SK-N-DZ (cell line): ENCODE measurements at regions not wholly inside any gene's neighbourhood (a gene's known extent, or its start where the extent isn't known, plus 50 kb on each side); places are given as distances from the start of the nearest gene placed in this dataset.
"Not testable (repeated sequence)": the region's sequence is repeated elsewhere in the genome, so short reads cannot be mapped to it uniquely, and the experiment has no call there.

Experiments used
- DNase-seq: peaks from one replicate; pipeline ENCODE4 v3.0.0-alpha.2; 2015; ENCODE audit warnings: low spot score

- no peak for DNase-seq
Observed at GRCh38 chr2:175687465-175687864, 314.6 kb downstream of the LNPK start.

GRCh38 chr2:175686002-175686401 lies 316.1 kb downstream of the LNPK start:
- no peak for DNase-seq

- DNase-seq, result no peak
Observed at GRCh38 chr2:175684466-175684865, 317.6 kb downstream of the LNPK start.

- no peak for DNase-seq
Observed at GRCh38 chr2:175679728-175680127, 322.3 kb downstream of the LNPK start.

GRCh38 chr2:175679231-175679630 lies 322.8 kb downstream of the LNPK start:
- DNase-seq, result no peak

GRCh38 chr2:175677880-175678279 lies 324.2 kb downstream of the LNPK start:
- no peak for DNase-seq

GRCh38 chr2:175676813-175677212 lies 325.3 kb downstream of the LNPK start:
- DNase-seq, result no peak

- DNase-seq, result not testable (repeated sequence)
Observed at GRCh38 chr2:175668804-175669203, 333.3 kb downstream of the LNPK start.

GRCh38 chr2:175662335-175662734 lies 339.7 kb downstream of the LNPK start:
- no peak for DNase-seq

GRCh38 chr2:175648577-175649063 lies 353.4 kb downstream of the LNPK start:
- DNase-seq, result no peak

GRCh38 chr2:175647058-175647457 lies 355.0 kb downstream of the LNPK start:
- DNase-seq, result no peak

- no peak for DNase-seq
Observed at GRCh38 chr2:175640655-175641054, 361.4 kb downstream of the LNPK start.

GRCh38 chr2:175633227-175633626 lies 368.8 kb downstream of the LNPK start:
- no peak for DNase-seq

- no peak for DNase-seq
Observed at GRCh38 chr2:175631245-175631623, 370.8 kb downstream of the LNPK start.

GRCh38 chr2:175630280-175631244 lies 371.5 kb downstream of the LNPK start:
- DNase-seq, result no peak

GRCh38 chr2:175628243-175628642 lies 373.8 kb downstream of the LNPK start:
- no peak for DNase-seq

GRCh38 chr2:175627405-175627804 lies 374.7 kb downstream of the LNPK start:
- no peak for DNase-seq

GRCh38 chr2:175626796-175627195 lies 375.3 kb downstream of the LNPK start:
- no peak for DNase-seq

GRCh38 chr2:175624785-175625184 lies 377.3 kb downstream of the LNPK start:
- DNase-seq, result no peak

GRCh38 chr2:175624211-175624761 lies 377.8 kb downstream of the LNPK start:
- DNase-seq, result no peak

GRCh38 chr2:175621821-175622220 lies 380.2 kb downstream of the LNPK start:
- no peak for DNase-seq

- no peak for DNase-seq
Observed at GRCh38 chr2:175620106-175620505, 382.0 kb downstream of the LNPK start.
